ENCODE measurements at regions not wholly inside any gene's neighbourhood (a gene's known extent, or its start where the extent isn't known, plus 50 kb on each side); places are given as distances from the start of the nearest gene placed in this dataset.

GRCh38 chr7:88628363-88629085 lies 131.0 kb upstream of the ZNF804B start:
- Mint-ChIP-seq H3K4me1 (ENCODE audit: low read depth) (no peaks in the 10 kb centered on the region), H3K9me3 (ENCODE audit: low read depth) (peaks cover 3% of the 10 kb centered on the region), H3K27me3 (no peaks in the 10 kb centered on the region), H3K27ac (no peak overlapping the region), H3K36me3 (ENCODE audit: insufficient read depth) (no peaks in the 10 kb centered on the region), H3K4me3 (ENCODE audit: low read depth) (no peak overlapping the region)
- DNase-seq (ENCODE audit: low spot score, unreplicated experiment) = no peak
- TF ChIP-seq CTCF (IDR thresholded peaks at IDR 0.05; ENCODE audit: unreplicated experiment) = no peak

DNA sequence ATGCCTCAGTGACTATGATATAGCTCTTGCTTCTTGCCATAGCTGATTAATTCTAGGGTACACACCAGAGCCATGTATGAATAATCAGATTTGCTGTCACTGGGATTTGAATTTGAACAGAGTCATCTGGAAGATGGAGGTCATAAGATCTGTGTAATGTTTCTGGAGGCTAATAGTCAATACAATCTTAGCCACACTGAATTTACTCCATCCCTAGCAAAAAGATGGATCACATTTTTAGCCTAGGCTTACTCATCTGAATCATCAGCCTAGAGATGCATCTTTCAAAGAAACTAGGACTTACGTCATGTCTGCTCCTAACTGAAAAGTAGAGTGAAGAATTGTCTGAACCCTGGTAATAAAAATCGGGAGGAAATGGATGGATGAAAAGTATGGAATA lies 142.3 kb upstream of the ZNF804B start:
- H3K27me3 Mint-ChIP-seq = no peaks in the 10 kb centered on the region
- H3K9me3 Mint-ChIP-seq (ENCODE audit: low read depth) = no peaks in the 10 kb centered on the region
- H3K27ac Mint-ChIP-seq = no peak overlapping the region
- no peak for TF ChIP-seq CTCF (IDR thresholded peaks at IDR 0.05; ENCODE audit: unreplicated experiment)
- H3K4me3 Mint-ChIP-seq (ENCODE audit: low read depth) = no peak overlapping the region
- no peak for DNase-seq (ENCODE audit: low spot score, unreplicated experiment)
- H3K4me1 Mint-ChIP-seq (ENCODE audit: low read depth) = no peaks in the 10 kb centered on the region
- H3K36me3 Mint-ChIP-seq (ENCODE audit: insufficient read depth) = no peaks in the 10 kb centered on the region

DNA sequence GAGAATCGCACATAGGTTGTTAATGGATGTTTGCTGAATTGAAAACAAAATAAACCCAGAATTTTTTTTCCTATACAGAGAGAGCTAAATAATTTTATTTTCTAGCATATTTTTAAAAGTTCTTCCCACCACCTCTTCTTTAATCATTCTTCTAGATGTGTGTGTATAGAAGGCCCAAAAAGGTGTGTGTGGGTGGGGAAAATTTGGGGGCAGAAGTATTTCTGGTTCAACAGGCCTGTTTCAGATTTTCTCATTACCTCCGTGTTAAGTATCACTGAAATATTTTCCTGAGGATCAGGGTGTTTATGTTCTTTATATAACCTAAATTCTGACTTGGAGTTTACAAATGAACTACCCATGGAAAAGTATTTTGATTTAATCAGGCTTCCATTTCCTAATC lies 144.2 kb upstream of the ZNF804B start:
- no peaks in the 10 kb centered on the region for H3K9me3 Mint-ChIP-seq (ENCODE audit: low read depth)
- no peak overlapping the region for H3K27ac Mint-ChIP-seq
- no peak for DNase-seq (ENCODE audit: low spot score, unreplicated experiment)
- H3K36me3 Mint-ChIP-seq (ENCODE audit: insufficient read depth) = no peaks in the 10 kb centered on the region
- H3K27me3 Mint-ChIP-seq = no peaks in the 10 kb centered on the region
- no peak overlapping the region for H3K4me3 Mint-ChIP-seq (ENCODE audit: low read depth)
- no peak for TF ChIP-seq CTCF (IDR thresholded peaks at IDR 0.05; ENCODE audit: unreplicated experiment)
- H3K4me1 Mint-ChIP-seq (ENCODE audit: low read depth) = no peaks in the 10 kb centered on the region

DNA sequence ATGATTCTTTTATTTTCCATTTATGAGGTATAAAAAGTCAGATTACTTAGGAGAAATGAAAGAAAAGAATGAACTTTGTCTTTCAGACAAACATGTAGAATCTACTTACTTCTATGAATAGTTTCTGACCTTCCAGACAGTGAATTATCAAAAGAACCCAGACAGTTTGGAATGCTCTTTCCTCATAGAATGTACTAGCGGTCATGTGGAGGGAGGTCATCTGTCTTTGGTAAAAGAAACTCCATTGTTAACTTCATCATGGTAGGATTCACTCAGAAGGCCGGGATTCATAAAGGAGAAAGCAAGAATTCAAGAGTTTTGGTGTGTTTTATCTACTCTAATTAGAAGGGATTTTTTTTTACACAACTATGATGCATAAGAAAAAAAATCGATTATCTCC lies 144.8 kb upstream of the ZNF804B start:
- H3K9me3 Mint-ChIP-seq (ENCODE audit: low read depth) = no peaks in the 10 kb centered on the region
- no peak for DNase-seq (ENCODE audit: low spot score, unreplicated experiment)
- H3K27ac Mint-ChIP-seq = no peak overlapping the region
- H3K4me3 Mint-ChIP-seq (ENCODE audit: low read depth) = no peak overlapping the region
- no peaks in the 10 kb centered on the region for H3K36me3 Mint-ChIP-seq (ENCODE audit: insufficient read depth)
- H3K27me3 Mint-ChIP-seq = no peaks in the 10 kb centered on the region
- no peaks in the 10 kb centered on the region for H3K4me1 Mint-ChIP-seq (ENCODE audit: low read depth)
- no peak for TF ChIP-seq CTCF (IDR thresholded peaks at IDR 0.05; ENCODE audit: unreplicated experiment)

GRCh38 chr7:88610942-88611341 lies 148.6 kb upstream of the ZNF804B start:
- Mint-ChIP-seq H3K4me1 (ENCODE audit: low read depth) (no peaks in the 10 kb centered on the region), H3K27me3 (no peaks in the 10 kb centered on the region), H3K9me3 (ENCODE audit: low read depth) (no peaks in the 10 kb centered on the region)

More at GRCh38 chr7:88610942-88611341, 148.6 kb upstream of the ZNF804B start:
- no peak for TF ChIP-seq CTCF (IDR thresholded peaks at IDR 0.05; ENCODE audit: unreplicated experiment)
- Mint-ChIP-seq H3K4me3 (ENCODE audit: low read depth) (no peak overlapping the region), H3K27ac (no peak overlapping the region), H3K36me3 (ENCODE audit: insufficient read depth) (no peaks in the 10 kb centered on the region)
- DNase-seq (ENCODE audit: low spot score, unreplicated experiment) = no peak
